Mucosa of gallbladder (tissue), 1 donor: ENCODE measurements at regions not wholly inside any gene's neighbourhood (a gene's known extent, or its start where the extent isn't known, plus 50 kb on each side); places are given as distances from the start of the nearest gene placed in this dataset.
"Not testable (repeated sequence)": the region's sequence is repeated elsewhere in the genome, so short reads cannot be mapped to it uniquely, and the experiment has no call there.

Experiments
- DNase-seq: peaks from one replicate; pipeline ENCODE4 v3.0.0-alpha.2; 2020; ENCODE audit warnings: low spot score
- donor health status: DM: no; HTN: no; CAD: no.

GRCh38 chr1:189158155-189158554, 1319.5 kb downstream of the BRINP3 start:
- no peak for DNase-seq

GRCh38 chr1:189175889-189176288, 1301.8 kb downstream of the BRINP3 start:
- DNase-seq = no peak

GRCh38 chr1:189180057-189180456, 1297.6 kb downstream of the BRINP3 start:
- no peak for DNase-seq

- no peak for DNase-seq
Measured at GRCh38 chr1:189185097-189185496, 1292.6 kb downstream of the BRINP3 start.

GRCh38 chr1:189192741-189193520, 1284.7 kb downstream of the BRINP3 start:
- DNase-seq = no peak

- DNase-seq = no peak
Measured at GRCh38 chr1:189205863-189206262, 1271.8 kb downstream of the BRINP3 start.

- DNase-seq = no peak
Measured at GRCh38 chr1:189206617-189207016, 1271.0 kb downstream of the BRINP3 start.

- DNase-seq = no peak
Measured at GRCh38 chr1:189211742-189212141, 1265.9 kb downstream of the BRINP3 start.

GRCh38 chr1:189212606-189213005, 1265.1 kb downstream of the BRINP3 start:
- no peak for DNase-seq

GRCh38 chr1:189216886-189217285, 1260.8 kb downstream of the BRINP3 start:
- DNase-seq = no peak

- no peak for DNase-seq
Measured at GRCh38 chr1:189217646-189218045, 1260.0 kb downstream of the BRINP3 start.

- DNase-seq = no peak
Measured at GRCh38 chr1:189220750-189221149, 1256.9 kb downstream of the BRINP3 start.

- not testable (repeated sequence) for DNase-seq
Measured at GRCh38 chr1:189225794-189226145, 1251.9 kb downstream of the BRINP3 start.

GRCh38 chr1:189226779-189227178, 1250.9 kb downstream of the BRINP3 start:
- no peak for DNase-seq

GRCh38 chr1:189237008-189237407, 1240.7 kb downstream of the BRINP3 start:
- DNase-seq = no peak

- DNase-seq = no peak
Measured at GRCh38 chr1:189253601-189254350, 1223.9 kb downstream of the BRINP3 start.

- DNase-seq = not testable (repeated sequence)
Measured at GRCh38 chr1:189261128-189261527, 1216.5 kb downstream of the BRINP3 start.

- DNase-seq = no peak
Measured at GRCh38 chr1:189269011-189269410, 1208.7 kb downstream of the BRINP3 start.

GRCh38 chr1:189274267-189274666, 1203.4 kb downstream of the BRINP3 start:
- DNase-seq = no peak

GRCh38 chr1:189275796-189276195, 1201.9 kb downstream of the BRINP3 start:
- no peak for DNase-seq

- no peak for DNase-seq
Measured at GRCh38 chr1:189289346-189289745, 1188.3 kb downstream of the BRINP3 start.

- DNase-seq = no peak
Measured at GRCh38 chr1:189301235-189301634, 1176.4 kb downstream of the BRINP3 start.

GRCh38 chr1:189305279-189305678, 1172.4 kb downstream of the BRINP3 start:
- no peak for DNase-seq
